ENCODE measurements at regions not wholly inside any gene's neighbourhood (a gene's known extent, or its start where the extent isn't known, plus 50 kb on each side); places are given as distances from the start of the nearest gene placed in this dataset.
"Not testable (repeated sequence)": the region's sequence is repeated elsewhere in the genome, so short reads cannot be mapped to it uniquely, and the experiment has no call there.

GRCh38 chr5:5738797-5739489 is 316.5 kb downstream of the ICE1 start:
- TF ChIP-seq CTCF (IDR thresholded peaks at IDR 0.05; ENCODE audit: insufficient read depth, low read length, poor library complexity, severe bottlenecking), result no peak
- DNase-seq (ENCODE audit: extremely low read depth, insufficient read length), result no peak
- H3K36me3 ChIP-seq (ENCODE audit: control insufficient read depth, insufficient read depth, low read length), result no peaks in the 10 kb centered on the region
- H3K27me3 ChIP-seq (replicated peaks; ENCODE audit: control insufficient read depth, insufficient read depth, low read length), result no peaks in the 10 kb centered on the region
- H3K4me3 ChIP-seq (replicated peaks; ENCODE audit: low read depth, low read length), result no peak overlapping the region

DNA sequence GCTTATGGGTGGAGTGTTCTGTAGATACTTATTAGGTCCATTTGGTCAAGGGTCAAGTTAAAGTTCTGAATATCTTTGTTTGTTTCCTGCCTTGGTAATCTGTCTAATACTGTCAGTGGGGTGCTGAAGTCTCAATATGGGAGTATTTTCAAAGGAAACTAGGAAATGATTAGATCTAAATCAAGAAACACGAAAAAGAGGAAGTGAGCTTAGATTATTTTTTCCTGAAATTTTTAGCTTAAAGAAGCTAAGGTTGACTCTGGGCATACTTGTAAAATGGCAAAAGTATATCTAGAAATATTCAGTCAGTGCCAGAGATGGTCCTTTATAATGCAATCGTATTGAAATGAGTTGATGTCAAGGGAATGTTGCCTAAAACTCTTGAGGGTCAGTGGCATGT is 313.5 kb downstream of the ICE1 start:
- TF ChIP-seq CTCF (IDR thresholded peaks at IDR 0.05; ENCODE audit: insufficient read depth, low read length, poor library complexity, severe bottlenecking), result no peak
- DNase-seq (ENCODE audit: extremely low read depth, insufficient read length), result no peak

DNA sequence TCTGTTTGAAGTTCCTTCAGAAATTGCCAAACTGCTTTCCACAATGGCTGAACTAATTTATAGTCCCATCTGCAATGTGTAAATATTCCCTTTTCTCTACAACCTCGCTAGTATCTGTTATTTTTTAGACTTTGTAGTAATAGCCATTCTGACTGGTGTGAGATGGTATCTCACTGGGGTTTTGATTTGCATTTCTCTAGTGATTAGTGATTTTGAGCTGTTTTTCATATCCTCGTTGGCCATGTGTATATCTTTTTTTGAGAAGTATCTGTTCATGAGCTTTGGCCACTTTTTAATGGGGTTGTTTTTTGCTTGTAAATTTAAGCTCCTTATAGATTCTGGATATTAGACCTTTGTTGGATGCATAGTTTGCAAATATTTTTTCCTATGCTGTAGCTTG is 310.6 kb downstream of the ICE1 start:
- H3K36me3 ChIP-seq (ENCODE audit: control insufficient read depth, insufficient read depth, low read length); H3K4me3 ChIP-seq (replicated peaks; ENCODE audit: low read depth, low read length): not testable (repeated sequence)

More for the DNA sequence above, 313.5 kb downstream of the ICE1 start:
- Histone ChIP-seq H3K4me3 (replicated peaks; ENCODE audit: low read depth, low read length) (no peak overlapping the region), H3K36me3 (ENCODE audit: control insufficient read depth, insufficient read depth, low read length) (no peaks in the 10 kb centered on the region), H3K27me3 (replicated peaks; ENCODE audit: control insufficient read depth, insufficient read depth, low read length) (no peaks in the 10 kb centered on the region)

DNA sequence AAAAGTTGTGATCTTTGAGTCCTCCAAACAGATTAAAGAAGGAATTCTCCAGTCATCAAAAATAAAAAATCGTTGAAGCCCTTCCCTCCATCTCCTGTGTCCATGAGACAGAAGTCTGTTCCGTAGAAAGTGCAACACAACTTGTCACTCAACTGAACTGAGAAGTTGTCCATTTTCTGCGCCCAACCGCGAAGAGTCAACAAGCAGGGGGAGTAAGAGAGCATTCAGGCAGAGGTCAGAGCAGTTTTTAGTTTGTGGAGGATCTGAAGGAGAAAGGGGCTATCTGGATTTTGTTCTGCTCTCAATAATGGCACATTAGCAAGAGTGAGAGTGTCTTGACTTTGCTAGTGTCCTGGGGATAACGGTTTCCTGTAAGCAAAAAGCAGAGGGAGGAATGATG is 303.9 kb downstream of the ICE1 start:
- no peaks in the 10 kb centered on the region for H3K27me3 ChIP-seq (replicated peaks; ENCODE audit: control insufficient read depth, insufficient read depth, low read length)
- no peaks in the 10 kb centered on the region for H3K36me3 ChIP-seq (ENCODE audit: control insufficient read depth, insufficient read depth, low read length)
- DNase-seq (ENCODE audit: extremely low read depth, insufficient read length), result no peak
- no peak for TF ChIP-seq CTCF (IDR thresholded peaks at IDR 0.05; ENCODE audit: insufficient read depth, low read length, poor library complexity, severe bottlenecking)
- no peak overlapping the region for H3K4me3 ChIP-seq (replicated peaks; ENCODE audit: low read depth, low read length)

More for the DNA sequence above, 310.6 kb downstream of the ICE1 start:
- DNase-seq (ENCODE audit: extremely low read depth, insufficient read length); H3K27me3 ChIP-seq (replicated peaks; ENCODE audit: control insufficient read depth, insufficient read depth, low read length): not testable (repeated sequence)

- no peak for TF ChIP-seq CTCF (IDR thresholded peaks at IDR 0.05; ENCODE audit: insufficient read depth, low read length, poor library complexity, severe bottlenecking)
- Histone ChIP-seq H3K4me3 (replicated peaks; ENCODE audit: low read depth, low read length) (no peak overlapping the region), H3K27me3 (replicated peaks; ENCODE audit: control insufficient read depth, insufficient read depth, low read length) (no peaks in the 10 kb centered on the region), H3K36me3 (ENCODE audit: control insufficient read depth, insufficient read depth, low read length) (no peaks in the 10 kb centered on the region)
- no peak for DNase-seq (ENCODE audit: extremely low read depth, insufficient read length)
Observed at GRCh38 chr5:5721881-5722280, 299.4 kb downstream of the ICE1 start.

- no peak overlapping the region for H3K4me3 ChIP-seq (replicated peaks; ENCODE audit: low read depth, low read length)
- H3K27me3 ChIP-seq (replicated peaks; ENCODE audit: control insufficient read depth, insufficient read depth, low read length), result no peaks in the 10 kb centered on the region
- no peak for TF ChIP-seq CTCF (IDR thresholded peaks at IDR 0.05; ENCODE audit: insufficient read depth, low read length, poor library complexity, severe bottlenecking)
- H3K36me3 ChIP-seq (ENCODE audit: control insufficient read depth, insufficient read depth, low read length), result no peaks in the 10 kb centered on the region
- no peak for DNase-seq (ENCODE audit: extremely low read depth, insufficient read length)
Observed at GRCh38 chr5:5719292-5719691, 296.8 kb downstream of the ICE1 start.
